Parathyroid adenoma (tissue), 2 donors: ENCODE measurements at regions not wholly inside any gene's neighbourhood (a gene's known extent, or its start where the extent isn't known, plus 50 kb on each side); places are given as distances from the start of the nearest gene placed in this dataset.

ENCODE experiments used
- H2AFZ ChIP-seq: fragments of 300-600 bp; sonication (generic); one replicate; pipeline ENCODE4 v1.7.0; 2017; ENCODE audit warnings: antibody characterized with exemption, mild to moderate bottlenecking
- H3K27ac ChIP-seq: fragments of 300-600 bp; sonication (generic); one replicate; pipeline ENCODE4 v1.7.0; 2017
- H3K27me3 ChIP-seq: fragments of 300-600 bp; sonication (generic); one replicate; pipeline ENCODE4 v1.7.0; 2017; ENCODE audit warnings: low read length; ENCODE audit not compliant: control insufficient read depth, insufficient read depth
- H3K36me3 ChIP-seq: fragments of 300-600 bp; sonication (generic); one replicate; pipeline ENCODE4 v1.7.0; 2017; ENCODE audit warnings: low read length; ENCODE audit not compliant: control insufficient read depth, insufficient read depth
- H3K4me1 ChIP-seq: fragments of 300-600 bp; sonication (generic); one replicate; pipeline ENCODE4 v1.7.0; 2017; ENCODE audit warnings: control low read depth
- H3K4me2 ChIP-seq: fragments of 300-600 bp; sonication (generic); one replicate; pipeline ENCODE4 v1.7.0; 2017; ENCODE audit warnings: low read length
- H3K4me3 ChIP-seq: fragments of 300-600 bp; sonication (generic); one replicate; pipeline ENCODE4 v1.7.0; 2017; ENCODE audit warnings: low read depth, low read length
- H3K79me2 ChIP-seq: fragments of 300-600 bp; sonication (generic); one replicate; pipeline ENCODE4 v1.7.0; 2017; ENCODE audit warnings: control low read depth
- H3K9ac ChIP-seq: fragments of 300-600 bp; sonication (generic); one replicate; pipeline ENCODE4 v1.7.0; 2017; ENCODE audit warnings: mild to moderate bottlenecking
- H3K9me3 ChIP-seq: fragments of 300-600 bp; sonication (generic); one replicate; pipeline ENCODE4 v1.7.0; 2017; ENCODE audit warnings: low read length; ENCODE audit not compliant: control insufficient read depth
- CTCF ChIP-seq: fragments of 300-600 bp; sonication (generic); IDR thresholded peaks from one replicate; pipeline ENCODE4 v1.7.0; 2017; ENCODE audit warnings: antibody characterized with exemption, mild to moderate bottlenecking
- donor health status: primary hyperparathyroidism.

GRCh38 chr6:166830185-166830890 is 126.0 kb downstream of the RNASET2 start:
- H3K27me3 ChIP-seq = no peaks in the 10 kb centered on the region
- H3K27ac ChIP-seq = no peak overlapping the region
- TF ChIP-seq CTCF = no peak
- H3K4me2 ChIP-seq = no peak overlapping the region
- no peaks in the 10 kb centered on the region for H3K9me3 ChIP-seq
- H3K4me3 ChIP-seq = no peak overlapping the region
- H3K9ac ChIP-seq = no peak overlapping the region
- H3K79me2 ChIP-seq = no peaks in the 10 kb centered on the region
- H3K36me3 ChIP-seq = no peaks in the 10 kb centered on the region
- H2AFZ ChIP-seq = no peak overlapping the region
- no peaks in the 10 kb centered on the region for H3K4me1 ChIP-seq

- Histone ChIP-seq H3K79me2 (no peaks in the 10 kb centered on the region), H3K27me3 (no peaks in the 10 kb centered on the region), H3K4me2 (no peak overlapping the region), H3K27ac (no peak overlapping the region), H3K4me1 (no peaks in the 10 kb centered on the region), H3K9me3 (no peaks in the 10 kb centered on the region), H3K4me3 (no peak overlapping the region), H2AFZ (no peak overlapping the region), H3K36me3 (no peaks in the 10 kb centered on the region), H3K9ac (no peak overlapping the region)
- TF ChIP-seq CTCF = no peak
Measured at GRCh38 chr6:166826264-166826663, 130.1 kb downstream of the RNASET2 start.

GRCh38 chr6:166825553-166826145 is 130.7 kb downstream of the RNASET2 start:
- H3K4me1 ChIP-seq = no peaks in the 10 kb centered on the region
- TF ChIP-seq CTCF = no peak
- H3K36me3 ChIP-seq = no peaks in the 10 kb centered on the region
- H3K9ac ChIP-seq = no peak overlapping the region
- H3K4me2 ChIP-seq = no peak overlapping the region
- H3K79me2 ChIP-seq = no peaks in the 10 kb centered on the region
- H3K9me3 ChIP-seq = no peaks in the 10 kb centered on the region
- H3K27ac ChIP-seq = no peak overlapping the region
- H3K4me3 ChIP-seq = no peak overlapping the region
- no peak overlapping the region for H2AFZ ChIP-seq
- no peaks in the 10 kb centered on the region for H3K27me3 ChIP-seq

- H3K4me3 ChIP-seq = no peak overlapping the region
- no peak for TF ChIP-seq CTCF
- H2AFZ ChIP-seq = no peak overlapping the region
- no peak overlapping the region for H3K4me2 ChIP-seq
- no peaks in the 10 kb centered on the region for H3K27me3 ChIP-seq
- H3K4me1 ChIP-seq = no peaks in the 10 kb centered on the region
- H3K27ac ChIP-seq = no peak overlapping the region
- H3K9ac ChIP-seq = no peak overlapping the region
- no peaks in the 10 kb centered on the region for H3K36me3 ChIP-seq
- no peaks in the 10 kb centered on the region for H3K79me2 ChIP-seq
- no peaks in the 10 kb centered on the region for H3K9me3 ChIP-seq
Measured at GRCh38 chr6:166824880-166825250, 131.5 kb downstream of the RNASET2 start.
